Stomach smooth muscle (tissue), 2 donors: ENCODE measurements at regions not wholly inside any gene's neighbourhood (a gene's known extent, or its start where the extent isn't known, plus 50 kb on each side); places are given as distances from the start of the nearest gene placed in this dataset.

Source experiments
- H3K27ac ChIP-seq: one replicate; pipeline ENCODE4 v1.7.0; 2013; ENCODE audit warnings: mild to moderate bottlenecking, low read length, inconsistent platforms
- H3K27me3 ChIP-seq, 2 donors: one replicate each; pipeline ENCODE4 v1.7.0; 2013; ENCODE audit warnings: low read length in 2 of 2; ENCODE audit not compliant: insufficient read depth in 2 of 2, control insufficient read depth in 1 of 2
- H3K36me3 ChIP-seq, 2 donors: one replicate each; pipeline ENCODE4 v1.7.0; 2013; ENCODE audit warnings: low read length in 2 of 2; ENCODE audit not compliant: control insufficient read depth in 2 of 2, insufficient read depth in 2 of 2
- H3K4me1 ChIP-seq: one replicate; pipeline ENCODE4 v1.7.0; 2013; ENCODE audit warnings: low read length; ENCODE audit not compliant: control insufficient read depth, insufficient read depth
- H3K4me3 ChIP-seq, 2 donors: one replicate each; pipeline ENCODE4 v1.7.0; 2013; ENCODE audit warnings: low read length in 2 of 2
- H3K9ac ChIP-seq, 2 donors: one replicate each; pipeline ENCODE4 v1.7.0; 2013; ENCODE audit warnings: low read length in 2 of 2, mild to moderate bottlenecking in 1 of 2
- H3K9me3 ChIP-seq, 2 donors: one replicate each; pipeline ENCODE4 v1.7.0; 2013; ENCODE audit warnings: low read length in 2 of 2; ENCODE audit not compliant: control insufficient read depth in 2 of 2
- donor health status: healthy.
- donor health status: Pancreatic carcinoma.

DNA sequence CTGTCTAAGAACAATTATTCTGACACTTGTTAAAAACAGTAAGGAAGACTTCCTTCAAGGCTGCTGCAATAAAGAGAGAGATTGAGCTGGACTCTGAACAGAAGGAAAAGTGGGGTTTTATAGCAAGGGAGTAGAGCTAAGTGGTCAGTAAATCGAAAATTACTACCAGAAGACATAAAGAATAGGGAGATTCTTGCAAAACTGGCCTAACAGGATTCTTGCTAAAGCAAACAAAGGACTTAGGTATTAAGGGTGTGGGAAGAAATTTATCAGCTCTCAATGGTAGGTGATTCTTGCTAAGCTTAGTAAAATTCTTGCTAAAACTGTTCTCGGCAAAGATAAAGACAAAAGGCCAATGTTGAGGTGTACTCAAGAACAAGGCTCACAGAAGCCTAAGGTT is 300.5 kb downstream of the SLCO4C1 start:
- H3K27me3 ChIP-seq, result no peaks in the 10 kb centered on the region
- H3K36me3 ChIP-seq, result no peaks in the 10 kb centered on the region
- H3K4me1 ChIP-seq, result no peaks in the 10 kb centered on the region
- no peak overlapping the region for H3K9ac ChIP-seq
- no peak overlapping the region for H3K27ac ChIP-seq
- no peaks in the 10 kb centered on the region for H3K9me3 ChIP-seq
- no peak overlapping the region for H3K4me3 ChIP-seq

DNA sequence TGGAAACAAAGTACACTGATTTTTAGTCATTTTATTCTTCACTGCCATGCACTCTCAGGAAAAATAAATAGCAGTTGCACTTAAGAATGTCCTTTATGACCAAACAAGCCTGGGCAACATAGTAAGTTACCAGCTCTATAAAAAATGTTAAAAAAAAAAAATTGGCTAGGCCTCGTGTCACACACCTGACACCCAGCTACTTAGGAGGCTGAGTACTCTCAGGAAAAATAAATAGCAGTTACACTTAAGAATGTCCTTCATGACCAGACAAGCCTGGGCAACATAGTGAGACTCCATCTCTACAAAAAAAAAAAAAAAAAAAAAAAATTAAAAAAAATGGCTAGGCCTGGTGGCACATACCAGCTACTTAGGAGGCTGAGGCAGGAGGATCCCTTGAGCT is 304.6 kb downstream of the SLCO4C1 start:
- H3K4me3 ChIP-seq, result no peak overlapping the region
- H3K36me3 ChIP-seq, result no peaks in the 10 kb centered on the region
- no peaks in the 10 kb centered on the region for H3K9me3 ChIP-seq
- H3K9ac ChIP-seq, result no peak overlapping the region
- H3K27ac ChIP-seq, result no peak overlapping the region
- H3K27me3 ChIP-seq, result no peaks in the 10 kb centered on the region
- H3K4me1 ChIP-seq, result no peaks in the 10 kb centered on the region

DNA sequence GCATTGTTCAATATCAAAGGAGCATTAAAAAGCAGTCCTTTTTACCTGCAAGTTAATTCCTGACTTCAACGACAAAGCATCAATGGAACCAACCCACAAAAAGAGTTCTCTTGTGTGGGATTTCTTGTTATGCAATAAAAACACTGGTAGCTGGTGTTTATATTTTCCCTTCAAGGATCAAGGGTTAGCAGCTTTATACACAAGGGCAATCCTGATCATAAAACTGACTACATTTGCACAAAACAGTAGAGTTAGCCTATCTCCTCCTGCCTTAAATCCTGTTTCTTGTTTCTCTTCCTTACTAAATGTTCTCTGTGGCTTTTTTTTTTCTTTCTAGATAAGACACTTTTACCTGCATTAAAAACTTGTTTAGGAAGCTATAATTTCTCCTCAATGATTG is 306.4 kb downstream of the SLCO4C1 start:
- Histone ChIP-seq H3K4me3 (no peak overlapping the region), H3K9me3 (no peaks in the 10 kb centered on the region), H3K27ac (no peak overlapping the region), H3K4me1 (no peaks in the 10 kb centered on the region), H3K9ac (no peak overlapping the region), H3K36me3 (no peaks in the 10 kb centered on the region), H3K27me3 (no peaks in the 10 kb centered on the region)

DNA sequence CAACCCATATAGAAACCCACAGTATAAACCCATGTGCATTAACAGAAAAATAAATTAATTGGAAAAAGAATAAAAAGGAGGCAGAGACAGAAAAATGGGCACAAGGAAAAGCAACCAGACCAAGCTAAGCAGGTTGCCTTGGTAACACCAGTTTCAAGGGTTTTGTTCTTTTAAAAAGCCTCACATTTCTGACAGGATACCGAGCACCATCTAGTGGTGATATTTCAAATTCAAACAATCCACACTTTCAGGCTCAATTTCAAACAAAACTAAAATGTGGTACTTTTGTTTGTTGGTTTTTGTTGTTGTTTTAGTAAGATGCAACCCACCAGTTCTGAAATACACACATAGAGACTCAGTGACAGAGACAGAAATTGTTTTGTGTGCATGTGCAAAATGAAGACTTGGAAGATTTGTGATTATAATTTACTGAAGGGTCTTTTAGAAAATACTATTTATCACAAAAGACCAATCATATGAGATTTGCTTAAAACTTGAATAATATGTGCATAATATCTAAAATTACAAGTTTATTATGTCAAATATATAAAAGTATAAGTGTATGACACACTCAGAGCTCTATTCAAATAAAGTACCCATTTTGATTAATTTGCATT is 318.2 kb downstream of the SLCO4C1 start:
- Histone ChIP-seq H3K9me3 (no peaks in the 10 kb centered on the region), H3K9ac (no peak overlapping the region), H3K27me3 (no peaks in the 10 kb centered on the region), H3K36me3 (no peaks in the 10 kb centered on the region), H3K4me1 (no peaks in the 10 kb centered on the region), H3K4me3 (no peak overlapping the region), H3K27ac (no peak overlapping the region)

DNA sequence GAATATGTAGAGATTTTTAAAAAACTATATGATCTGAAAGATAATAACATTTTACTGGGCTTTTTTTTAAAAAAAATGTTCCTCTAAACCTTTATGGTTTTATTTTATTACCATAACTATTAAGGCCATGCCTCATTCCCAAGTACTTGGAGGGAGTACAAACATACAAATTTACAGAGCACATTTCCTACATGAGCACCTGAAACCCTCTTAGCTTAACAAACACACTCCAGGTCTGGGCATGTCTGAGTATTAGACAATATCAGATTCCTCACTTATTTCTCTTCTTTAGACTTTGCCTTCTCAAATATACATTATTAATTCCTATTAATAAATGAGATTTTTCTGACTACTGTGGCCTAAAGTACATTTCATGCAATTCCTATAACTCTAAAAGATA is 319.2 kb downstream of the SLCO4C1 start:
- Histone ChIP-seq H3K27me3 (no peaks in the 10 kb centered on the region), H3K9me3 (no peaks in the 10 kb centered on the region), H3K9ac (no peak overlapping the region)

DNA sequence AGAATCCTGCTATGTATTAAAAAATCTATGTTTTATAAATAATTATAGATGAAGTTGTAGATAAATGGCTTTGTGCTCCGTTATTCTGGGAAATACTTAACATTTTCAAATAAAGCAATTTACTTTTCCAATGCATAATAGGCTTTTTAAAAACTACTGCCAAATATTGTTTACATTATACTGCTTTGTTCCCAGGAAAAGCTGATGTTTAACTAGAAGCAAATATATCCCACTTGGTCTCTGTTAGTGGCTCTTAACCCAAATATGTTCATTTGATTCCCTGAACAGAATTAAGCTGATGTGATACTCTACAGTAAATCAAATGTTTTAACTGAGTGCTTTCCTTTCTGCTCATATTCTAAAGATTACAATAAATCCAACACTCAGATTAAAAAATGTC is 326.3 kb downstream of the SLCO4C1 start:
- H3K27me3 ChIP-seq, result no peaks in the 10 kb centered on the region
- H3K4me3 ChIP-seq, result no peak overlapping the region
- no peak overlapping the region for H3K9ac ChIP-seq
- H3K36me3 ChIP-seq, result no peaks in the 10 kb centered on the region
- no peak overlapping the region for H3K27ac ChIP-seq
- no peaks in the 10 kb centered on the region for H3K4me1 ChIP-seq
- H3K9me3 ChIP-seq, result no peaks in the 10 kb centered on the region

More for the DNA sequence above, 319.2 kb downstream of the SLCO4C1 start:
- Histone ChIP-seq H3K27ac (no peak overlapping the region), H3K36me3 (no peaks in the 10 kb centered on the region), H3K4me3 (no peak overlapping the region), H3K4me1 (no peaks in the 10 kb centered on the region)

DNA sequence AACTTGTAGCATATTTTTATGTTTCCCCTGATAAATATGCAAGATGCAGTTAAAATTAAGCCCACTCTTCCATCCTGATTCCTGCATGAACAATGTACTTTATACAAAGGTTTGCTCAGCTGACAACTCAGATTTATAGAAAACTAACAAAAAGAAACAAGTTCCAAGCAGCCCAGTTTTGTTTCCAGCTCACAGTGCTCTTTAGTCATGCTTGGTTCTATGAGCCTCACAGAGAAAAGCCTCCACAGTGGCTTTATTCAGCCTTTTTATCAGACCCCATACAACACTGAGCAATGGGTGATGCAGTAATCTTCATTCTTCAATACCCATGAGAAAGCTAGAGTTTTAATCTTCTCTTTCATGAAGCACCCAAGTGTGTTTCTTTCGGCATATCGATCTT is 329.6 kb downstream of the SLCO4C1 start:
- Histone ChIP-seq H3K27me3 (no peaks in the 10 kb centered on the region), H3K9ac (no peak overlapping the region), H3K4me3 (no peak overlapping the region), H3K4me1 (no peaks in the 10 kb centered on the region), H3K9me3 (no peaks in the 10 kb centered on the region), H3K36me3 (no peaks in the 10 kb centered on the region), H3K27ac (no peak overlapping the region)

DNA sequence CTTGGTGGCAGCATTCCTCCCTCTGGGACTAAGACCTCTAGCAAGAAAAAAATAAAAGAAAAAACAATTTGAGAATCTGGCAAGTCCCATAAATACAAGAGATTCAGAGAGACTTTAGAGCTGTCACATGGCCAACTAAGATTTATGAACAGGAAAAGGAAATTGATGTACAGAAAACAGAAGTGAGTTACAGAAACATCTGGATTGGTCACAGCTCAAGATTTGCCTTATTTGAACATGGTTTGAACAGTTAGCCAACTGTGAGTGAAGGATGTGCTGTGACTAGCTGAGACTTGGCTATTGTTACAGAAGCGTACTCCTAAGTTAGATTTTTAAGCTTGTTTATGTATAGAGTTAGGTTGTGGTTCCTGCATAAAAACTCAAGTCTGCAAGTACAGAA is 340.2 kb downstream of the SLCO4C1 start:
- Histone ChIP-seq H3K27ac (no peak overlapping the region), H3K27me3 (no peaks in the 10 kb centered on the region), H3K9ac (no peak overlapping the region), H3K36me3 (no peaks in the 10 kb centered on the region), H3K9me3 (no peaks in the 10 kb centered on the region), H3K4me3 (no peak overlapping the region), H3K4me1 (no peaks in the 10 kb centered on the region)

DNA sequence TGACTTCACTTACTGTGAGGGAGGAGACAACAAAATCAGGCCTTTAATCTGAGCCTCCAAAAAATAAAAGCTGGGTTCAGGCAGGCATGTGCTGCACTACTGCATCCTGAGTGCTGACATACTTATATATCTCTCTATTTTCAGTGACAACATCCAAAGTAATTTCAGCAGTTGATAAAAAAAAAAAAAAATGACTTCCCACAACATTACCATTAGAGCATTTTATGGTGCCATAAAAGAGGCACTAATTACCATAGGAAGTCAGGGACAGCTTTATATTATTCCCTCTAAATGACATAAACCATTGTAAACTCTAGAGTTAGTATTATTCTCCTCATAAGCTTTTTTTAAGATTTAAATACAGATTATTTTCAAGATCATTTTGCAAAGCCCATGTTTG is 346.1 kb downstream of the SLCO4C1 start:
- Histone ChIP-seq H3K4me3 (no peak overlapping the region), H3K27me3 (no peaks in the 10 kb centered on the region), H3K27ac (no peak overlapping the region), H3K9me3 (no peaks in the 10 kb centered on the region), H3K36me3 (no peaks in the 10 kb centered on the region), H3K4me1 (no peaks in the 10 kb centered on the region), H3K9ac (no peak overlapping the region)

DNA sequence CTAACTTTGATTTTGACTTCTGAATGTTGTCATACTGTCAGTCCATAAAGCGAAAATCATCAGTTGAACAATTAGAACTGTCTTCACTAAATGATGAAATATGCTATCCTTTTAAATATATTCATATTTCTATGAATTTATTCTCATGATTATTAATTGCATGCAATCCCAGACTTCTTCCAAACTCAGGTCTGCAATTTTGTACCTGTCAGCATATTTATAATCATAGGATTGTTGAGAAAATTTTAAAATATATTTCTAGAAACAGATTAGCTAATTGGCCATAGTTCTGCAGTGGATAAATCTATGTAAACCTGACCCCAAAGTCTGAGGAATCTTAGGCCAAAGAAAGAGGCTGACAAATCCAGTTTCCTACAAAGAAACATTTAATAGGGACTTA is 347.5 kb downstream of the SLCO4C1 start:
- no peaks in the 10 kb centered on the region for H3K27me3 ChIP-seq
- H3K4me1 ChIP-seq, result no peaks in the 10 kb centered on the region
- H3K36me3 ChIP-seq, result no peaks in the 10 kb centered on the region
- H3K27ac ChIP-seq, result no peak overlapping the region
- H3K9me3 ChIP-seq, result no peaks in the 10 kb centered on the region
- H3K4me3 ChIP-seq, result no peak overlapping the region
- no peak overlapping the region for H3K9ac ChIP-seq

DNA sequence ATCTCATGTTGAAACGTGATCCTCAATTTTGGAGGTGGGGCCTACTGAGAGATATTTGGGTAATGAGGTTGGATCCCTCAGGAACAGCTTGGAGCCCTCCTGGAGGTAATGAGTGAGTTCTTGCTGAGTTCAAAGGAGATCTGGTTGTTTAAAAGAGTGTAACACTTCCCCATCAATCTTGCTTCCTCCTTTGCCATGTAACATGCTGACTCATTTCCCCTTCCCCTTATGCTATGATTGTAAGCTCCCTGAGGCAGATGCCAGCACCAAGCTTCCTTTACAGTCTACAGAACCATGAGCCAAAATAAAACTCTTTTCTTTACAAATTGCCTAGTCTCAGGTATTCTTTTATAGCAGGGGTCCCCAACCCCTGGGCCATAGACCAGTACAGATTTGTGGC is 352.3 kb downstream of the SLCO4C1 start:
- Histone ChIP-seq H3K36me3 (no peaks in the 10 kb centered on the region), H3K27ac (no peak overlapping the region), H3K4me3 (no peak overlapping the region), H3K27me3 (no peaks in the 10 kb centered on the region), H3K4me1 (no peaks in the 10 kb centered on the region), H3K9ac (no peak overlapping the region), H3K9me3 (no peaks in the 10 kb centered on the region)
